H1 (cell line): ENCODE measurements at regions not wholly inside any gene's neighbourhood (a gene's known extent, or its start where the extent isn't known, plus 50 kb on each side); places are given as distances from the start of the nearest gene placed in this dataset.

Experiments used
- CTCF ChIA-PET: fragments of 300-600 bp; sonication (Branson Sonifier 250); formaldehyde crosslinking; loops from one replicate; lab custom pipeline; 2021; ENCODE audit not compliant: partially characterized antibody; lab: Charles Lee
- POLR2A ChIA-PET: fragments of 300-600 bp; sonication (Branson Sonifier 250); formaldehyde crosslinking; loops from one replicate; lab custom pipeline; 2021; ENCODE audit warnings: inconsistent platforms; ENCODE audit not compliant: partially characterized antibody; lab: Charles Lee
- DNase-seq, 2 experiments: peaks; one replicate each; pipeline versions ENCODE4 v3.0.0 to v3.0.0-alpha.2; 2010 to 2022; ENCODE audit warnings: low spot score in 2 of 2, low read depth in 1 of 2, mixed read lengths in 1 of 2
- FAIRE-seq: peaks from 2 replicates; lab custom pipeline; 2011; peaks lifted over from hg19 to GRCh38; lab: Jason Lieb, UNC
- H2AFZ ChIP-seq: 2 replicates; pipeline ENCODE4 v1.8.1; 2012; ENCODE audit warnings: low read length, inconsistent platforms
- H2AK5ac ChIP-seq: 2 replicates; pipeline ENCODE4 v1.6.1; 2013; ENCODE audit warnings: low read depth, low read length
- H2BK120ac ChIP-seq: replicated peaks from 2 replicates; pipeline ENCODE3; 2013; ENCODE audit warnings: low read depth, low read length, inconsistent platforms
- H2BK12ac ChIP-seq: 2 replicates; pipeline ENCODE4 v1.6.1; 2013; ENCODE audit warnings: low read depth, low read length
- H2BK15ac ChIP-seq: 2 replicates; pipeline ENCODE4 v1.6.1; 2013; ENCODE audit warnings: low read length
- H2BK20ac ChIP-seq: 2 replicates; pipeline ENCODE4 v1.6.1; 2013; ENCODE audit warnings: low read length
- H2BK5ac ChIP-seq: 2 replicates; pipeline ENCODE4 v1.6.1; 2013; ENCODE audit warnings: low read depth, low read length
- H3K14ac ChIP-seq: 2 replicates; pipeline ENCODE4 v1.6.1; 2013; ENCODE audit warnings: inconsistent platforms; ENCODE audit not compliant: insufficient read length
- H3K18ac ChIP-seq: 2 replicates; pipeline ENCODE4 v1.6.1; 2013; ENCODE audit warnings: low read length; ENCODE audit errors: extremely low read depth
- H3K23ac ChIP-seq: 2 replicates; pipeline ENCODE4 v1.6.1; 2013; ENCODE audit warnings: inconsistent platforms; ENCODE audit not compliant: insufficient read length
- H3K23me2 ChIP-seq: 2 replicates; pipeline ENCODE4 v1.6.1; 2013; ENCODE audit warnings: low read depth, low read length
- H3K27ac ChIP-seq: 2 replicates; pipeline ENCODE4 v1.6.1; 2011; ENCODE audit warnings: low read depth, low read length, inconsistent platforms
- H3K27me3 ChIP-seq, 4 experiments: replicated peaks in 1 of 4; 1 replicate in 1 of 4; 2 replicates in 3 of 4; pipeline versions ENCODE4 v1.6.1 to v1.8.1; 2011 to 2013; ENCODE audit warnings: low read length in 3 of 4, mild to moderate bottlenecking in 3 of 4, inconsistent platforms in 2 of 4, mixed read lengths in 2 of 4, moderate library complexity in 1 of 4; ENCODE audit not compliant: control insufficient read depth in 3 of 4, insufficient read depth in 3 of 4; ENCODE audit errors: extremely low read depth in 1 of 4
- H3K36me3 ChIP-seq, 4 experiments: 2 replicates each; pipeline versions ENCODE4 v1.6.1 to v1.8.1; 2011 to 2013; ENCODE audit warnings: mild to moderate bottlenecking in 4 of 4, low read length in 3 of 4, moderate library complexity in 2 of 4, control low read depth in 1 of 4, inconsistent platforms in 1 of 4; ENCODE audit not compliant: insufficient read depth in 4 of 4, control insufficient read depth in 2 of 4
- H3K4ac ChIP-seq: replicated peaks from 2 replicates; pipeline ENCODE3; 2013; ENCODE audit warnings: low read length, low read depth, mixed read lengths, inconsistent platforms; ENCODE audit not compliant: insufficient read length
- H3K4me1 ChIP-seq, 4 experiments: replicated peaks in 1 of 4; 1 replicate in 1 of 4; 2 replicates in 3 of 4; pipeline versions ENCODE4 v1.6.1 to v1.8.1; 2011 to 2013; ENCODE audit warnings: low read length in 3 of 4, inconsistent platforms in 2 of 4, mixed read lengths in 1 of 4; ENCODE audit not compliant: insufficient read depth in 4 of 4, control insufficient read depth in 3 of 4
- H3K4me2 ChIP-seq, 2 experiments: 2 replicates each; pipeline versions ENCODE4 v1.6.1 to v1.8.1; 2011 to 2013; ENCODE audit warnings: low read depth in 2 of 2, low read length in 2 of 2, control low read depth in 1 of 2, inconsistent platforms in 1 of 2, mild to moderate bottlenecking in 1 of 2; ENCODE audit not compliant: insufficient read depth in 1 of 2
- H3K4me3 ChIP-seq, 4 experiments: fragments of 200-600, 300-600 bp in 1 of 4; sonication (generic), shearing (Covaris generic), sonication (Bioruptor Twin) in 1 of 4; 2 replicates each; pipeline versions ENCODE4 v1.5.1 to v1.8.1; 2011 to 2016; ENCODE audit warnings: low read length in 4 of 4, low read depth in 3 of 4, control low read depth in 2 of 4, inconsistent platforms in 2 of 4, mild to moderate bottlenecking in 2 of 4, mixed read lengths in 1 of 4, moderate library complexity in 1 of 4; ENCODE audit not compliant: insufficient read depth in 2 of 4; ENCODE audit errors: extremely low read depth in 1 of 4
- H3K56ac ChIP-seq: replicated peaks from 2 replicates; pipeline ENCODE3; 2013; ENCODE audit warnings: low read depth, mild to moderate bottlenecking, mixed read lengths, low read length, inconsistent platforms; ENCODE audit not compliant: insufficient read length
- H3K79me1 ChIP-seq: 2 replicates; pipeline ENCODE4 v1.6.1; 2013; ENCODE audit warnings: low read depth, low read length, control low read depth
- H3K79me2 ChIP-seq, 2 experiments: 2 replicates each; pipeline versions ENCODE4 v1.6.1 to v1.8.1; 2012 to 2013; ENCODE audit warnings: low read length in 2 of 2, mild to moderate bottlenecking in 2 of 2, inconsistent platforms in 1 of 2; ENCODE audit not compliant: insufficient read depth in 2 of 2, control insufficient read depth in 1 of 2
- H3K9ac ChIP-seq, 4 experiments: replicated peaks in 1 of 4; 1 replicate in 1 of 4; 2 replicates in 3 of 4; pipeline versions ENCODE4 v1.6.1 to v1.8.1; 2011 to 2013; ENCODE audit warnings: low read depth in 3 of 4, low read length in 3 of 4, control low read depth in 2 of 4, mild to moderate bottlenecking in 2 of 4, moderate library complexity in 2 of 4, inconsistent platforms in 1 of 4; ENCODE audit errors: extremely low read depth in 1 of 4
- H3K9me3 ChIP-seq, 2 experiments: 2 replicates each; pipeline versions ENCODE4 v1.6.1 to v1.8.1; 2012 to 2013; ENCODE audit warnings: mild to moderate bottlenecking in 2 of 2, moderate library complexity in 2 of 2, control low read depth in 1 of 2, inconsistent platforms in 1 of 2, low read depth in 1 of 2, low read length in 1 of 2, mixed read lengths in 1 of 2; ENCODE audit not compliant: insufficient read depth in 2 of 2
- H4K20me1 ChIP-seq, 2 experiments: replicated peaks in 1 of 2; 2 replicates each; pipeline versions ENCODE3 to v1.8.1; 2011 to 2013; ENCODE audit warnings: inconsistent platforms in 2 of 2, low read length in 2 of 2, mild to moderate bottlenecking in 1 of 2; ENCODE audit not compliant: insufficient read depth in 2 of 2, control insufficient read depth in 1 of 2
- H4K5ac ChIP-seq: 2 replicates; pipeline ENCODE4 v1.6.1; 2013; ENCODE audit warnings: low read length, low read depth, mixed read lengths, inconsistent platforms; ENCODE audit not compliant: insufficient read length
- H4K8ac ChIP-seq: 2 replicates; pipeline ENCODE4 v1.8.0; 2013; ENCODE audit warnings: mild to moderate bottlenecking, moderate library complexity, low read length, inconsistent platforms; ENCODE audit not compliant: insufficient read depth; ENCODE audit errors: extremely low read depth
- H4K91ac ChIP-seq: replicated peaks from 2 replicates; pipeline ENCODE3; 2013; ENCODE audit warnings: low read length, mixed read lengths, inconsistent platforms; ENCODE audit not compliant: insufficient read length
- CBX8 ChIP-seq: fragments of 300-800, 300-1000 bp; sonication (generic); IDR thresholded peaks from 2 replicates; pipeline ENCODE4 v1.7.1; 2016; ENCODE audit warnings: low read depth, low read length, borderline replicate concordance
- CHD1 ChIP-seq: IDR thresholded peaks from 2 replicates; pipeline ENCODE4 v1.6.1; 2012; ENCODE audit warnings: low read depth, low read length, improper control_type of control experiment
- GABPA ChIP-seq: IDR thresholded peaks from 2 replicates; pipeline ENCODE4 v1.6.1; 2011; ENCODE audit warnings: mild to moderate bottlenecking, low read length, moderate library complexity, borderline replicate concordance; ENCODE audit not compliant: insufficient read depth
- POU5F1 ChIP-seq: IDR thresholded peaks from 2 replicates; pipeline ENCODE4 v1.6.1; 2011; ENCODE audit warnings: low read depth, mild to moderate bottlenecking, low read length, moderate library complexity

GRCh38 chr2:19050354-19050753 lies 308.1 kb downstream of the OSR1 start:
- POLR2A ChIA-PET = no interaction called here
- H2BK12ac ChIP-seq = no peak overlapping the region
- H3K23me2 ChIP-seq = no peaks in the 10 kb centered on the region
- FAIRE-seq (no peak), DNase-seq (no peak)
- H2AFZ ChIP-seq = no peak overlapping the region
- H4K20me1 ChIP-seq = no peaks in the 10 kb centered on the region
- no peak overlapping the region for H3K14ac ChIP-seq
- no peak overlapping the region for H3K27ac ChIP-seq
- H4K91ac ChIP-seq = no peak overlapping the region
- no peaks in the 10 kb centered on the region for H3K4me1 ChIP-seq
- H3K4me2 ChIP-seq = no peak overlapping the region
- H3K36me3 ChIP-seq = no peaks in the 10 kb centered on the region
- no peak overlapping the region for H2BK120ac ChIP-seq
- H3K79me1 ChIP-seq = no peaks in the 10 kb centered on the region
- no peaks in the 10 kb centered on the region for H3K27me3 ChIP-seq
- no peak overlapping the region for H4K5ac ChIP-seq
- H4K8ac ChIP-seq = no peak overlapping the region
- no peak overlapping the region for H2BK20ac ChIP-seq
- no peak overlapping the region for H3K4me3 ChIP-seq
- no peak overlapping the region for H3K18ac ChIP-seq
- H2BK5ac ChIP-seq = no peak overlapping the region
- no peak overlapping the region for H3K23ac ChIP-seq
- no peak overlapping the region for H3K9ac ChIP-seq
- H3K56ac ChIP-seq = no peak overlapping the region
- no peak for TF ChIP-seq CHD1
- TF ChIP-seq POU5F1 = no peak
- TF ChIP-seq CBX8 = no peak
- no peak for TF ChIP-seq GABPA
- H3K79me2 ChIP-seq = no peaks in the 10 kb centered on the region
- CTCF ChIA-PET = no interaction called here
- H3K4ac ChIP-seq = no peak overlapping the region
- no peaks in the 10 kb centered on the region for H3K9me3 ChIP-seq
- H2AK5ac ChIP-seq = no peak overlapping the region
- H2BK15ac ChIP-seq = no peak overlapping the region
